ENCODE measurements at regions not wholly inside any gene's neighbourhood (a gene's known extent, or its start where the extent isn't known, plus 50 kb on each side); places are given as distances from the start of the nearest gene placed in this dataset.

DNA sequence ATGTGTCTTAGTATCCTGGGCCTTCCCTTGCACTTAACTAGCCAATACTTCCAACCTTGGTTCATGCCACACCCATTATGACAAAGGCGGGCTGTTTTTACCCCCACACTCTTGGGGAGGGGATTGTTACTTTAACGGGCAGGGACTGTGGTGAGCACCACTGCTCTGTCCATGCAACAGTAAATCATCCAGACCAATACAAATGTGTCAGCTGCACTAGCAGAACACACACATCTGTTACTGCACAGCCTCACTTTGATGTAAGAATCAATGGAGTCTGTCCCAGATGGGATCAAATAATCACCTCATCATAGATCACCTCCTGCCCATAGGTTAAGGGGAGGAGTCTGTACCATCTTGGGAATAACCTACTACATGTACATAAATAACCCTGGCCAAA is 58.1 kb downstream of the NPAP1 start:
- Histone ChIP-seq H3K4me3 (ENCODE audit: low read length) (no peak overlapping the region), H3K9me3 (ENCODE audit: control insufficient read depth, low read length) (no peaks in the 10 kb centered on the region), H3K27me3 (replicated peaks; ENCODE audit: control insufficient read depth, insufficient read depth, low read length) (no peaks in the 10 kb centered on the region), H3K4me1 (ENCODE audit: control insufficient read depth, insufficient read depth, low read length) (no peaks in the 10 kb centered on the region), H3K9ac (ENCODE audit: low read length) (no peak overlapping the region), H3K36me3 (ENCODE audit: control insufficient read depth, insufficient read depth, low read length, severe bottlenecking) (no peaks in the 10 kb centered on the region)
- no peak for DNase-seq (ENCODE audit: low read depth)

- Histone ChIP-seq H3K4me3 (ENCODE audit: low read length) (no peak overlapping the region), H3K4me1 (ENCODE audit: control insufficient read depth, insufficient read depth, low read length) (no peaks in the 10 kb centered on the region), H3K9me3 (ENCODE audit: control insufficient read depth, low read length) (no peaks in the 10 kb centered on the region), H3K36me3 (ENCODE audit: control insufficient read depth, insufficient read depth, low read length, severe bottlenecking) (no peaks in the 10 kb centered on the region), H3K27me3 (replicated peaks; ENCODE audit: control insufficient read depth, insufficient read depth, low read length) (no peaks in the 10 kb centered on the region), H3K9ac (ENCODE audit: low read length) (no peak overlapping the region)
- no peak for DNase-seq (ENCODE audit: low read depth)
These were observed 58.8 kb downstream of the NPAP1 start for GRCh38 chr15:24734396-24734795.

DNA sequence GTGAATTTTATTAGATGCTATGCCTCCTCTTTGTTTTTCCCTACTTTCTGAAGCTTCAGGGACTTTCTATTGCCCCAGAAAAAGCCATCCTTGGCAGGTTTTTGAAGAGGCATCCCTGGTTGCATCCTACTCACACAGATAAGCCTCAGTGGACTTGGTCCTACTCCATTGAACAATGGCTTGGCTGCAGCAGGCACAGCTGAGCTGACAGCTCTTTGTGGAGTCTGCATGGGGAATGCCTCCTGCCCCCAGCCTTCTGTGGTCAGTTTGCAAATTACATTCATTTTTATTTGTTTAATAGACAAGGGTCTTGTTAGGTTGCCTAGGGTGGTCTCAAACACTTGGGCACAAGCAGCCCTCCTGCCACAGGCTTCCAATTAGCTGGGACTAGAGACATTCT is 69.7 kb downstream of the NPAP1 start:
- no peak for DNase-seq (ENCODE audit: low read depth)

DNA sequence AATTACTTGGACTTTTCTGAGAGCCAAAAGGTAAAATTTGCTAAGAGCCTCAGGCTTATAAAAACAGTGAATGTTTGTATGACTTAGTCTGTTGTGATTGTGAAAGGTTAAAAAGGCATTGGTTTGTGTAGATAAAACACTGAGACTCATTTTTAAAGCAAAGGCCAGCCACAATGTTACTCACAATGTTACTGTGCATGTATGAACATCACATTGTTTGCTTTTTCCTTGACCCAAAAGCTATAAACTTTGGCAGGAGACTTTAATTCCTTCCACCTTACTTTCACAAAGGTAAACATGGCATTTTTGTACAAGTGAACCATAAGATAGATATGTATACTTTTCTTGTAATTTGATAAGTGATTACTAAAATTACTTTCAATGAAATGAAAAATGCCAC is 70.5 kb downstream of the NPAP1 start:
- Histone ChIP-seq H3K4me3 (ENCODE audit: low read length) (no peak overlapping the region), H3K4me1 (ENCODE audit: control insufficient read depth, insufficient read depth, low read length) (no peaks in the 10 kb centered on the region), H3K27me3 (replicated peaks; ENCODE audit: control insufficient read depth, insufficient read depth, low read length) (no peaks in the 10 kb centered on the region), H3K9ac (ENCODE audit: low read length) (no peak overlapping the region), H3K36me3 (ENCODE audit: control insufficient read depth, insufficient read depth, low read length, severe bottlenecking) (no peaks in the 10 kb centered on the region), H3K9me3 (ENCODE audit: control insufficient read depth, low read length) (no peaks in the 10 kb centered on the region)
- DNase-seq (ENCODE audit: low read depth): no peak

More for the DNA sequence above, 69.7 kb downstream of the NPAP1 start:
- Histone ChIP-seq H3K9me3 (ENCODE audit: control insufficient read depth, low read length) (no peaks in the 10 kb centered on the region), H3K36me3 (ENCODE audit: control insufficient read depth, insufficient read depth, low read length, severe bottlenecking) (no peaks in the 10 kb centered on the region), H3K27me3 (replicated peaks; ENCODE audit: control insufficient read depth, insufficient read depth, low read length) (no peaks in the 10 kb centered on the region), H3K4me3 (ENCODE audit: low read length) (no peak overlapping the region), H3K4me1 (ENCODE audit: control insufficient read depth, insufficient read depth, low read length) (no peaks in the 10 kb centered on the region), H3K9ac (ENCODE audit: low read length) (no peak overlapping the region)

- Histone ChIP-seq H3K4me3 (ENCODE audit: low read length) (no peak overlapping the region), H3K9me3 (ENCODE audit: control insufficient read depth, low read length) (no peaks in the 10 kb centered on the region), H3K36me3 (ENCODE audit: control insufficient read depth, insufficient read depth, low read length, severe bottlenecking) (no peaks in the 10 kb centered on the region), H3K9ac (ENCODE audit: low read length) (no peak overlapping the region), H3K27me3 (replicated peaks; ENCODE audit: control insufficient read depth, insufficient read depth, low read length) (no peaks in the 10 kb centered on the region), H3K4me1 (ENCODE audit: control insufficient read depth, insufficient read depth, low read length) (no peaks in the 10 kb centered on the region)
- no peak for DNase-seq (ENCODE audit: low read depth)
These were observed 71.8 kb downstream of the NPAP1 start for GRCh38 chr15:24747376-24747775.

GRCh38 chr15:24748812-24749439 is 73.4 kb downstream of the NPAP1 start:
- Histone ChIP-seq H3K36me3 (ENCODE audit: control insufficient read depth, insufficient read depth, low read length, severe bottlenecking) (no peaks in the 10 kb centered on the region), H3K4me1 (ENCODE audit: control insufficient read depth, insufficient read depth, low read length) (no peaks in the 10 kb centered on the region), H3K27me3 (replicated peaks; ENCODE audit: control insufficient read depth, insufficient read depth, low read length) (no peaks in the 10 kb centered on the region), H3K9ac (ENCODE audit: low read length) (no peak overlapping the region), H3K4me3 (ENCODE audit: low read length) (no peak overlapping the region), H3K9me3 (ENCODE audit: control insufficient read depth, low read length) (no peaks in the 10 kb centered on the region)
- no peak for DNase-seq (ENCODE audit: low read depth)

- H3K4me1 ChIP-seq (ENCODE audit: control insufficient read depth, insufficient read depth, low read length): no peaks in the 10 kb centered on the region
- no peak overlapping the region for H3K4me3 ChIP-seq (ENCODE audit: low read length)
- H3K27me3 ChIP-seq (replicated peaks; ENCODE audit: control insufficient read depth, insufficient read depth, low read length): no peaks in the 10 kb centered on the region
- no peaks in the 10 kb centered on the region for H3K36me3 ChIP-seq (ENCODE audit: control insufficient read depth, insufficient read depth, low read length, severe bottlenecking)
- H3K9ac ChIP-seq (ENCODE audit: low read length): no peak overlapping the region
- DNase-seq (ENCODE audit: low read depth): no peak
- no peaks in the 10 kb centered on the region for H3K9me3 ChIP-seq (ENCODE audit: control insufficient read depth, low read length)
These were observed 76.8 kb downstream of the NPAP1 start for GRCh38 chr15:24752354-24752753.

GRCh38 chr15:24756101-24756500 is 80.5 kb downstream of the NPAP1 start:
- H3K36me3 ChIP-seq (ENCODE audit: control insufficient read depth, insufficient read depth, low read length, severe bottlenecking): no peaks in the 10 kb centered on the region
- no peaks in the 10 kb centered on the region for H3K4me1 ChIP-seq (ENCODE audit: control insufficient read depth, insufficient read depth, low read length)
- no peak overlapping the region for H3K9ac ChIP-seq (ENCODE audit: low read length)
- no peaks in the 10 kb centered on the region for H3K9me3 ChIP-seq (ENCODE audit: control insufficient read depth, low read length)
- H3K27me3 ChIP-seq (replicated peaks; ENCODE audit: control insufficient read depth, insufficient read depth, low read length): no peaks in the 10 kb centered on the region
- DNase-seq (ENCODE audit: low read depth): no peak
- H3K4me3 ChIP-seq (ENCODE audit: low read length): no peak overlapping the region

GRCh38 chr15:24760066-24760465 is 84.5 kb downstream of the NPAP1 start:
- H3K4me1 ChIP-seq (ENCODE audit: control insufficient read depth, insufficient read depth, low read length): no peaks in the 10 kb centered on the region
- H3K27me3 ChIP-seq (replicated peaks; ENCODE audit: control insufficient read depth, insufficient read depth, low read length): no peaks in the 10 kb centered on the region
- no peaks in the 10 kb centered on the region for H3K9me3 ChIP-seq (ENCODE audit: control insufficient read depth, low read length)
- no peak overlapping the region for H3K4me3 ChIP-seq (ENCODE audit: low read length)
- DNase-seq (ENCODE audit: low read depth): no peak
- no peak overlapping the region for H3K9ac ChIP-seq (ENCODE audit: low read length)
- no peaks in the 10 kb centered on the region for H3K36me3 ChIP-seq (ENCODE audit: control insufficient read depth, insufficient read depth, low read length, severe bottlenecking)

GRCh38 chr15:24761704-24762302 is 86.2 kb downstream of the NPAP1 start:
- Histone ChIP-seq H3K4me3 (ENCODE audit: low read length) (no peak overlapping the region), H3K9me3 (ENCODE audit: control insufficient read depth, low read length) (no peaks in the 10 kb centered on the region)

GRCh38 chr15:24763891-24764290 is 88.3 kb downstream of the NPAP1 start:
- Histone ChIP-seq H3K4me1 (ENCODE audit: control insufficient read depth, insufficient read depth, low read length) (no peaks in the 10 kb centered on the region), H3K9me3 (ENCODE audit: control insufficient read depth, low read length) (no peaks in the 10 kb centered on the region), H3K4me3 (ENCODE audit: low read length) (no peak overlapping the region), H3K36me3 (ENCODE audit: control insufficient read depth, insufficient read depth, low read length, severe bottlenecking) (no peaks in the 10 kb centered on the region), H3K27me3 (replicated peaks; ENCODE audit: control insufficient read depth, insufficient read depth, low read length) (no peaks in the 10 kb centered on the region), H3K9ac (ENCODE audit: low read length) (no peak overlapping the region)
- DNase-seq (ENCODE audit: low read depth): no peak

More at GRCh38 chr15:24761704-24762302, 86.2 kb downstream of the NPAP1 start:
- Histone ChIP-seq H3K4me1 (ENCODE audit: control insufficient read depth, insufficient read depth, low read length) (no peaks in the 10 kb centered on the region), H3K36me3 (ENCODE audit: control insufficient read depth, insufficient read depth, low read length, severe bottlenecking) (no peaks in the 10 kb centered on the region), H3K27me3 (replicated peaks; ENCODE audit: control insufficient read depth, insufficient read depth, low read length) (no peaks in the 10 kb centered on the region), H3K9ac (ENCODE audit: low read length) (no peak overlapping the region)
- DNase-seq (ENCODE audit: low read depth): peak; percentile 38
